H1 (cell line): ENCODE measurements at regions not wholly inside any gene's neighbourhood (a gene's known extent, or its start where the extent isn't known, plus 50 kb on each side); places are given as distances from the start of the nearest gene placed in this dataset.

Experiments used
- CTCF ChIA-PET: fragments of 300-600 bp; sonication (Branson Sonifier 250); formaldehyde crosslinking; loops from one replicate; lab custom pipeline; 2021; ENCODE audit not compliant: partially characterized antibody; lab: Charles Lee
- POLR2A ChIA-PET: fragments of 300-600 bp; sonication (Branson Sonifier 250); formaldehyde crosslinking; loops from one replicate; lab custom pipeline; 2021; ENCODE audit warnings: inconsistent platforms; ENCODE audit not compliant: partially characterized antibody; lab: Charles Lee
- DNase-seq, 2 experiments: peaks; one replicate each; pipeline versions ENCODE4 v3.0.0 to v3.0.0-alpha.2; 2010 to 2022; ENCODE audit warnings: low spot score in 2 of 2, low read depth in 1 of 2, mixed read lengths in 1 of 2
- FAIRE-seq: peaks from 2 replicates; lab custom pipeline; 2011; peaks lifted over from hg19 to GRCh38; lab: Jason Lieb, UNC
- H2AFZ ChIP-seq: 2 replicates; pipeline ENCODE4 v1.8.1; 2012; ENCODE audit warnings: low read length, inconsistent platforms
- H2AK5ac ChIP-seq: 2 replicates; pipeline ENCODE4 v1.6.1; 2013; ENCODE audit warnings: low read depth, low read length
- H2BK120ac ChIP-seq: replicated peaks from 2 replicates; pipeline ENCODE3; 2013; ENCODE audit warnings: low read depth, low read length, inconsistent platforms
- H2BK12ac ChIP-seq: 2 replicates; pipeline ENCODE4 v1.6.1; 2013; ENCODE audit warnings: low read depth, low read length
- H2BK15ac ChIP-seq: 2 replicates; pipeline ENCODE4 v1.6.1; 2013; ENCODE audit warnings: low read length
- H2BK20ac ChIP-seq: 2 replicates; pipeline ENCODE4 v1.6.1; 2013; ENCODE audit warnings: low read length
- H2BK5ac ChIP-seq: 2 replicates; pipeline ENCODE4 v1.6.1; 2013; ENCODE audit warnings: low read depth, low read length
- H3K14ac ChIP-seq: 2 replicates; pipeline ENCODE4 v1.6.1; 2013; ENCODE audit warnings: inconsistent platforms; ENCODE audit not compliant: insufficient read length
- H3K18ac ChIP-seq: 2 replicates; pipeline ENCODE4 v1.6.1; 2013; ENCODE audit warnings: low read length; ENCODE audit errors: extremely low read depth
- H3K23ac ChIP-seq: 2 replicates; pipeline ENCODE4 v1.6.1; 2013; ENCODE audit warnings: inconsistent platforms; ENCODE audit not compliant: insufficient read length
- H3K23me2 ChIP-seq: 2 replicates; pipeline ENCODE4 v1.6.1; 2013; ENCODE audit warnings: low read depth, low read length
- H3K27ac ChIP-seq: 2 replicates; pipeline ENCODE4 v1.6.1; 2011; ENCODE audit warnings: low read depth, low read length, inconsistent platforms
- H3K27me3 ChIP-seq, 4 experiments: replicated peaks in 1 of 4; 1 replicate in 1 of 4; 2 replicates in 3 of 4; pipeline versions ENCODE4 v1.6.1 to v1.8.1; 2011 to 2013; ENCODE audit warnings: low read length in 3 of 4, mild to moderate bottlenecking in 3 of 4, inconsistent platforms in 2 of 4, mixed read lengths in 2 of 4, moderate library complexity in 1 of 4; ENCODE audit not compliant: control insufficient read depth in 3 of 4, insufficient read depth in 3 of 4; ENCODE audit errors: extremely low read depth in 1 of 4
- H3K36me3 ChIP-seq, 4 experiments: 2 replicates each; pipeline versions ENCODE4 v1.6.1 to v1.8.1; 2011 to 2013; ENCODE audit warnings: mild to moderate bottlenecking in 4 of 4, low read length in 3 of 4, moderate library complexity in 2 of 4, control low read depth in 1 of 4, inconsistent platforms in 1 of 4; ENCODE audit not compliant: insufficient read depth in 4 of 4, control insufficient read depth in 2 of 4
- H3K4ac ChIP-seq: replicated peaks from 2 replicates; pipeline ENCODE3; 2013; ENCODE audit warnings: low read length, low read depth, mixed read lengths, inconsistent platforms; ENCODE audit not compliant: insufficient read length
- H3K4me1 ChIP-seq, 4 experiments: replicated peaks in 1 of 4; 1 replicate in 1 of 4; 2 replicates in 3 of 4; pipeline versions ENCODE4 v1.6.1 to v1.8.1; 2011 to 2013; ENCODE audit warnings: low read length in 3 of 4, inconsistent platforms in 2 of 4, mixed read lengths in 1 of 4; ENCODE audit not compliant: insufficient read depth in 4 of 4, control insufficient read depth in 3 of 4
- H3K4me2 ChIP-seq, 2 experiments: 2 replicates each; pipeline versions ENCODE4 v1.6.1 to v1.8.1; 2011 to 2013; ENCODE audit warnings: low read depth in 2 of 2, low read length in 2 of 2, control low read depth in 1 of 2, inconsistent platforms in 1 of 2, mild to moderate bottlenecking in 1 of 2; ENCODE audit not compliant: insufficient read depth in 1 of 2
- H3K4me3 ChIP-seq, 4 experiments: fragments of 200-600, 300-600 bp in 1 of 4; sonication (generic), shearing (Covaris generic), sonication (Bioruptor Twin) in 1 of 4; 2 replicates each; pipeline versions ENCODE4 v1.5.1 to v1.8.1; 2011 to 2016; ENCODE audit warnings: low read length in 4 of 4, low read depth in 3 of 4, control low read depth in 2 of 4, inconsistent platforms in 2 of 4, mild to moderate bottlenecking in 2 of 4, mixed read lengths in 1 of 4, moderate library complexity in 1 of 4; ENCODE audit not compliant: insufficient read depth in 2 of 4; ENCODE audit errors: extremely low read depth in 1 of 4
- H3K56ac ChIP-seq: replicated peaks from 2 replicates; pipeline ENCODE3; 2013; ENCODE audit warnings: low read depth, mild to moderate bottlenecking, mixed read lengths, low read length, inconsistent platforms; ENCODE audit not compliant: insufficient read length
- H3K79me1 ChIP-seq: 2 replicates; pipeline ENCODE4 v1.6.1; 2013; ENCODE audit warnings: low read depth, low read length, control low read depth
- H3K79me2 ChIP-seq, 2 experiments: 2 replicates each; pipeline versions ENCODE4 v1.6.1 to v1.8.1; 2012 to 2013; ENCODE audit warnings: low read length in 2 of 2, mild to moderate bottlenecking in 2 of 2, inconsistent platforms in 1 of 2; ENCODE audit not compliant: insufficient read depth in 2 of 2, control insufficient read depth in 1 of 2
- H3K9ac ChIP-seq, 4 experiments: replicated peaks in 1 of 4; 1 replicate in 1 of 4; 2 replicates in 3 of 4; pipeline versions ENCODE4 v1.6.1 to v1.8.1; 2011 to 2013; ENCODE audit warnings: low read depth in 3 of 4, low read length in 3 of 4, control low read depth in 2 of 4, mild to moderate bottlenecking in 2 of 4, moderate library complexity in 2 of 4, inconsistent platforms in 1 of 4; ENCODE audit errors: extremely low read depth in 1 of 4
- H3K9me3 ChIP-seq, 2 experiments: 2 replicates each; pipeline versions ENCODE4 v1.6.1 to v1.8.1; 2012 to 2013; ENCODE audit warnings: mild to moderate bottlenecking in 2 of 2, moderate library complexity in 2 of 2, control low read depth in 1 of 2, inconsistent platforms in 1 of 2, low read depth in 1 of 2, low read length in 1 of 2, mixed read lengths in 1 of 2; ENCODE audit not compliant: insufficient read depth in 2 of 2
- H4K20me1 ChIP-seq, 2 experiments: replicated peaks in 1 of 2; 2 replicates each; pipeline versions ENCODE3 to v1.8.1; 2011 to 2013; ENCODE audit warnings: inconsistent platforms in 2 of 2, low read length in 2 of 2, mild to moderate bottlenecking in 1 of 2; ENCODE audit not compliant: insufficient read depth in 2 of 2, control insufficient read depth in 1 of 2
- H4K5ac ChIP-seq: 2 replicates; pipeline ENCODE4 v1.6.1; 2013; ENCODE audit warnings: low read length, low read depth, mixed read lengths, inconsistent platforms; ENCODE audit not compliant: insufficient read length
- H4K8ac ChIP-seq: 2 replicates; pipeline ENCODE4 v1.8.0; 2013; ENCODE audit warnings: mild to moderate bottlenecking, moderate library complexity, low read length, inconsistent platforms; ENCODE audit not compliant: insufficient read depth; ENCODE audit errors: extremely low read depth
- H4K91ac ChIP-seq: replicated peaks from 2 replicates; pipeline ENCODE3; 2013; ENCODE audit warnings: low read length, mixed read lengths, inconsistent platforms; ENCODE audit not compliant: insufficient read length
- BACH1 ChIP-seq: IDR thresholded peaks from 2 replicates; pipeline ENCODE4 v1.6.1; 2012; ENCODE audit warnings: low read length, improper control_type of control experiment
- BCL11A ChIP-seq, 2 experiments: IDR thresholded peaks; one replicate each; pipeline ENCODE4 v1.6.1; 2011; ENCODE audit warnings: low read depth in 2 of 2, low read length in 2 of 2, mild to moderate bottlenecking in 2 of 2
- CBX8 ChIP-seq: fragments of 300-800, 300-1000 bp; sonication (generic); IDR thresholded peaks from 2 replicates; pipeline ENCODE4 v1.7.1; 2016; ENCODE audit warnings: low read depth, low read length, borderline replicate concordance
- KDM5A ChIP-seq: fragments of 200-600 bp; IDR thresholded peaks from 2 replicates; pipeline ENCODE4 v1.7.1; 2012; ENCODE audit warnings: mild to moderate bottlenecking, low read length, inconsistent platforms, mixed read lengths
- MAFK ChIP-seq: IDR thresholded peaks from 2 replicates; pipeline ENCODE4 v1.6.1; 2012; ENCODE audit warnings: low read depth, mild to moderate bottlenecking, improper control_type of control experiment, low read length
- RFX5 ChIP-seq: IDR thresholded peaks from 2 replicates; pipeline ENCODE4 v1.6.1; 2011; ENCODE audit warnings: low read depth, low read length, improper control_type of control experiment, borderline replicate concordance
- RXRA ChIP-seq: IDR thresholded peaks from 2 replicates; pipeline ENCODE4 v1.6.1; 2011; ENCODE audit warnings: low read depth, mild to moderate bottlenecking, low read length, moderate library complexity; ENCODE audit not compliant: insufficient read depth
- SAP30 ChIP-seq: fragments of 300-600 bp; sonication (generic); IDR thresholded peaks from 2 replicates; pipeline ENCODE4 v1.7.1; 2012; ENCODE audit warnings: low read length, moderate library complexity, mild to moderate bottlenecking, inconsistent platforms; ENCODE audit not compliant: insufficient read depth, insufficient replicate concordance
- TCF12 ChIP-seq: IDR thresholded peaks from 2 replicates; pipeline ENCODE4 v1.6.1; 2011; ENCODE audit warnings: low read depth, mild to moderate bottlenecking, low read length
- WGBS, 2 experiments: shearing (Covaris generic) in 1 of 2; methylation state at CpG; one replicate each; pipeline versions ENCODE4 v1.1.6 to v1.1.7; 2013 to 2015; ENCODE audit warnings: low lambda C conversion rate in 2 of 2, mixed read lengths in 2 of 2, inconsistent platforms in 1 of 2, low coverage in 1 of 2, missing lambda C conversion rate in 1 of 2; ENCODE audit not compliant: insufficient replicate concordance in 2 of 2, insufficient coverage in 1 of 2, insufficient read length in 1 of 2; ENCODE audit errors: extremely low coverage in 1 of 2, missing lambda C conversion rate in 1 of 2; 5-methylcytosine and 5-hydroxymethylcytosine counted together
- TF ChIP-seq, protein P1 (sequence below): IDR thresholded peaks from 2 replicates; pipeline ENCODE4 v1.6.1; 2011; ENCODE audit warnings: low read length, improper control_type of control experiment

GRCh38 chr11:107123022-107123421 is 104.7 kb upstream of the GUCY1A2 start:
- H3K9ac ChIP-seq = no peak overlapping the region
- no peaks in the 10 kb centered on the region for H3K79me2 ChIP-seq
- TF ChIP-seq SAP30 (no peak), CBX8 (no peak), BCL11A (IDR thresholded peaks at IDR 0.05; ENCODE audit: low read depth in 2 of 2, low read length in 2 of 2) (no peak), KDM5A (no peak), RXRA (no peak), RFX5 (no peak), MAFK (no peak), TCF12 (no peak), BACH1 (no peak)
- TF ChIP-seq, protein P1, sequence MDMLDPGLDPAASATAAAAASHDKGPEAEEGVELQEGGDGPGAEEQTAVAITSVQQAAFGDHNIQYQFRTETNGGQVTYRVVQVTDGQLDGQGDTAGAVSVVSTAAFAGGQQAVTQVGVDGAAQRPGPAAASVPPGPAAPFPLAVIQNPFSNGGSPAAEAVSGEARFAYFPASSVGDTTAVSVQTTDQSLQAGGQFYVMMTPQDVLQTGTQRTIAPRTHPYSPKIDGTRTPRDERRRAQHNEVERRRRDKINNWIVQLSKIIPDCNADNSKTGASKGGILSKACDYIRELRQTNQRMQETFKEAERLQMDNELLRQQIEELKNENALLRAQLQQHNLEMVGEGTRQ = no peak
- H2BK5ac ChIP-seq = no peak overlapping the region
- no peaks in the 10 kb centered on the region for H4K20me1 ChIP-seq
- DNase-seq (no peak), FAIRE-seq (no peak)
- H3K23me2 ChIP-seq = no peaks in the 10 kb centered on the region
- no peak overlapping the region for H2BK20ac ChIP-seq
- H3K4ac ChIP-seq = no peak overlapping the region
- H3K14ac ChIP-seq = no peak overlapping the region
- H2BK12ac ChIP-seq = no peak overlapping the region
- no peak overlapping the region for H2AK5ac ChIP-seq
- WGBS, 2 experiments = 81% methylated on average over 1 of the region's 1 CpG; no CpG with 5 or more reads in 1 of the 2 experiments
- H3K18ac ChIP-seq = no peak overlapping the region
- H3K36me3 ChIP-seq = no peaks in the 10 kb centered on the region
- H3K4me2 ChIP-seq = no peak overlapping the region
- ChIA-PET CTCF (interaction anchor here (1.3 kb wide), 1 partner anchor 11 kb away, joined by 3 read pairs; no protein-coding TSS in a partner anchor), POLR2A (no interaction called here)
- no peak overlapping the region for H3K4me3 ChIP-seq
- H3K27me3 ChIP-seq = no peaks in the 10 kb centered on the region
- H2BK15ac ChIP-seq = no peak overlapping the region
- H2AFZ ChIP-seq = no peak overlapping the region
- H3K23ac ChIP-seq = no peak overlapping the region
- H2BK120ac ChIP-seq = no peak overlapping the region
- no peak overlapping the region for H4K8ac ChIP-seq
- H3K4me1 ChIP-seq = no peaks in the 10 kb centered on the region
- no peaks in the 10 kb centered on the region for H3K79me1 ChIP-seq
- no peak overlapping the region for H3K56ac ChIP-seq
- H4K5ac ChIP-seq = no peak overlapping the region
- H4K91ac ChIP-seq = no peak overlapping the region
- no peaks in the 10 kb centered on the region for H3K9me3 ChIP-seq
- H3K27ac ChIP-seq = no peak overlapping the region
